ENCODE measurements at regions not wholly inside any gene's neighbourhood (a gene's known extent, or its start where the extent isn't known, plus 50 kb on each side); places are given as distances from the start of the nearest gene placed in this dataset.

- H3K36me3 ChIP-seq (ENCODE audit: control insufficient read depth, low read length), result no peaks in the 10 kb centered on the region
- H3K27ac ChIP-seq (ENCODE audit: low read depth, low read length), result no peak overlapping the region
- H3K9me3 ChIP-seq (ENCODE audit: control insufficient read depth, insufficient read depth, low read length), result no peaks in the 10 kb centered on the region
- no peaks in the 10 kb centered on the region for H4K20me1 ChIP-seq (ENCODE audit: control insufficient read depth, insufficient read depth, low read depth, low read length)
- H3K9me2 ChIP-seq (replicated peaks; ENCODE audit: control insufficient read depth, low read length), result no peaks in the 10 kb centered on the region
- no peaks in the 10 kb centered on the region for H3K79me2 ChIP-seq (ENCODE audit: control insufficient read depth, low read length)
- H3K4me3 ChIP-seq (ENCODE audit: low read length), result no peak overlapping the region
- no peaks in the 10 kb centered on the region for H3F3A ChIP-seq (ENCODE audit: control insufficient read depth, insufficient read depth)
- no peaks in the 10 kb centered on the region for H3K4me1 ChIP-seq (ENCODE audit: control insufficient read depth, low read length)
- no peaks in the 10 kb centered on the region for H3K27me3 ChIP-seq (ENCODE audit: control insufficient read depth, low read length)
- no peak for TF ChIP-seq CTCF (IDR thresholded peaks at IDR 0.05; ENCODE audit: low read depth, low read length, poor library complexity, severe bottlenecking)
- no peak for TF ChIP-seq EZH2phosphoT487 (IDR thresholded peaks at IDR 0.05; ENCODE audit: borderline replicate concordance, low read length)
- H3K4me2 ChIP-seq (ENCODE audit: low read length), result no peak overlapping the region
Measured at GRCh38 chr2:21792571-21792970, 668.8 kb downstream of the TDRD15 start.

- no peaks in the 10 kb centered on the region for H4K20me1 ChIP-seq (ENCODE audit: control insufficient read depth, insufficient read depth, low read depth, low read length)
- H3K4me2 ChIP-seq (ENCODE audit: low read length), result no peak overlapping the region
- H3K4me3 ChIP-seq (ENCODE audit: low read length), result no peak overlapping the region
- no peaks in the 10 kb centered on the region for H3K9me3 ChIP-seq (ENCODE audit: control insufficient read depth, insufficient read depth, low read length)
- H3F3A ChIP-seq (ENCODE audit: control insufficient read depth, insufficient read depth), result no peaks in the 10 kb centered on the region
- no peak for TF ChIP-seq EZH2phosphoT487 (IDR thresholded peaks at IDR 0.05; ENCODE audit: borderline replicate concordance, low read length)
- TF ChIP-seq CTCF (IDR thresholded peaks at IDR 0.05; ENCODE audit: low read depth, low read length, poor library complexity, severe bottlenecking), result no peak
- no peaks in the 10 kb centered on the region for H3K79me2 ChIP-seq (ENCODE audit: control insufficient read depth, low read length)
- H3K36me3 ChIP-seq (ENCODE audit: control insufficient read depth, low read length), result no peaks in the 10 kb centered on the region
- no peaks in the 10 kb centered on the region for H3K27me3 ChIP-seq (ENCODE audit: control insufficient read depth, low read length)
- no peaks in the 10 kb centered on the region for H3K4me1 ChIP-seq (ENCODE audit: control insufficient read depth, low read length)
- H3K27ac ChIP-seq (ENCODE audit: low read depth, low read length), result no peak overlapping the region
- no peaks in the 10 kb centered on the region for H3K9me2 ChIP-seq (replicated peaks; ENCODE audit: control insufficient read depth, low read length)
Measured at GRCh38 chr2:21793461-21793860, 669.7 kb downstream of the TDRD15 start.

- no peaks in the 10 kb centered on the region for H3K36me3 ChIP-seq (ENCODE audit: control insufficient read depth, low read length)
- H3K9me2 ChIP-seq (replicated peaks; ENCODE audit: control insufficient read depth, low read length), result no peaks in the 10 kb centered on the region
- TF ChIP-seq CTCF (IDR thresholded peaks at IDR 0.05; ENCODE audit: low read depth, low read length, poor library complexity, severe bottlenecking), result no peak
- TF ChIP-seq EZH2phosphoT487 (IDR thresholded peaks at IDR 0.05; ENCODE audit: borderline replicate concordance, low read length), result no peak
- H3K4me3 ChIP-seq (ENCODE audit: low read length), result no peak overlapping the region
- H3K4me1 ChIP-seq (ENCODE audit: control insufficient read depth, low read length), result no peaks in the 10 kb centered on the region
- H3F3A ChIP-seq (ENCODE audit: control insufficient read depth, insufficient read depth), result no peaks in the 10 kb centered on the region
- H3K4me2 ChIP-seq (ENCODE audit: low read length), result no peak overlapping the region
- H4K20me1 ChIP-seq (ENCODE audit: control insufficient read depth, insufficient read depth, low read depth, low read length), result no peaks in the 10 kb centered on the region
- H3K27me3 ChIP-seq (ENCODE audit: control insufficient read depth, low read length), result no peaks in the 10 kb centered on the region
- no peak overlapping the region for H3K27ac ChIP-seq (ENCODE audit: low read depth, low read length)
- H3K79me2 ChIP-seq (ENCODE audit: control insufficient read depth, low read length), result no peaks in the 10 kb centered on the region
- H3K9me3 ChIP-seq (ENCODE audit: control insufficient read depth, insufficient read depth, low read length), result no peaks in the 10 kb centered on the region
Measured at GRCh38 chr2:21794611-21795010, 670.8 kb downstream of the TDRD15 start.

GRCh38 chr2:21800356-21800755 lies 676.6 kb downstream of the TDRD15 start:
- no peaks in the 10 kb centered on the region for H3K79me2 ChIP-seq (ENCODE audit: control insufficient read depth, low read length)
- no peak overlapping the region for H3K4me3 ChIP-seq (ENCODE audit: low read length)
- no peaks in the 10 kb centered on the region for H3K4me1 ChIP-seq (ENCODE audit: control insufficient read depth, low read length)
- H3K9me2 ChIP-seq (replicated peaks; ENCODE audit: control insufficient read depth, low read length), result no peaks in the 10 kb centered on the region
- no peaks in the 10 kb centered on the region for H4K20me1 ChIP-seq (ENCODE audit: control insufficient read depth, insufficient read depth, low read depth, low read length)
- H3K27ac ChIP-seq (ENCODE audit: low read depth, low read length), result no peak overlapping the region
- no peaks in the 10 kb centered on the region for H3F3A ChIP-seq (ENCODE audit: control insufficient read depth, insufficient read depth)
- TF ChIP-seq EZH2phosphoT487 (IDR thresholded peaks at IDR 0.05; ENCODE audit: borderline replicate concordance, low read length), result no peak
- TF ChIP-seq CTCF (IDR thresholded peaks at IDR 0.05; ENCODE audit: low read depth, low read length, poor library complexity, severe bottlenecking), result no peak
- H3K27me3 ChIP-seq (ENCODE audit: control insufficient read depth, low read length), result no peaks in the 10 kb centered on the region
- H3K4me2 ChIP-seq (ENCODE audit: low read length), result no peak overlapping the region
- no peaks in the 10 kb centered on the region for H3K36me3 ChIP-seq (ENCODE audit: control insufficient read depth, low read length)
- no peaks in the 10 kb centered on the region for H3K9me3 ChIP-seq (ENCODE audit: control insufficient read depth, insufficient read depth, low read length)
